Prostate gland (tissue), 2 donors: ENCODE measurements at regions not wholly inside any gene's neighbourhood (a gene's known extent, or its start where the extent isn't known, plus 50 kb on each side); places are given as distances from the start of the nearest gene placed in this dataset.

Experiments used
- DNase-seq: peaks from one replicate; pipeline ENCODE4 v3.0.0-alpha.2; 2019; ENCODE audit warnings: low spot score
- H3K27ac ChIP-seq, 2 donors: fragments of 200-600 bp; sonication (generic); 2 replicates each; pipeline ENCODE4 v1.5.1; 2017 to 2019
- H3K27me3 ChIP-seq: fragments of 200-600 bp; sonication (generic); replicated peaks from 2 replicates; pipeline ENCODE4 v1.5.1; 2019; ENCODE audit not compliant: insufficient read depth
- H3K36me3 ChIP-seq, 2 donors: fragments of 200-600 bp; sonication (generic); 1 replicate in 1 of 2; 2 replicates in 1 of 2; pipeline versions ENCODE4 v1.5.1 to v1.8.1; 2017 to 2019
- H3K4me1 ChIP-seq: fragments of 200-600 bp; sonication (generic); replicated peaks from 2 replicates; pipeline ENCODE4 v1.5.1; 2019
- H3K4me3 ChIP-seq, 2 donors: fragments of 200-600 bp; sonication (generic); 2 replicates each; pipeline ENCODE4 v1.5.1; 2017 to 2019
- H3K9me3 ChIP-seq: fragments of 200-600 bp; sonication (generic); 2 replicates; pipeline ENCODE4 v1.5.1; 2017
- CTCF ChIP-seq, 4 experiments: fragments of 200-600 bp in 2 of 4; fragments of 450-650 bp in 2 of 4; sonication (generic) in 2 of 4; IDR thresholded peaks; 1 replicate in 3 of 4; 2 replicates in 1 of 4; pipeline ENCODE4 v1.5.1; 2016 to 2019; ENCODE audit warnings: antibody characterized with exemption in 4 of 4, mild to moderate bottlenecking in 2 of 4, moderate library complexity in 2 of 4
- POLR2A ChIP-seq: fragments of 450-650 bp; IDR thresholded peaks from one replicate; pipeline ENCODE4 v1.6.1; 2016; ENCODE audit warnings: antibody characterized with exemption, mild to moderate bottlenecking
- POLR2AphosphoS5 ChIP-seq: sonication (generic); formaldehyde crosslinking; IDR thresholded peaks from one replicate; pipeline ENCODE4 v1.6.1; 2017; ENCODE audit warnings: antibody characterized with exemption
- WGBS: methylation state at CpG from one replicate; pipeline ENCODE4 v1.1.5; 2018; 5-methylcytosine and 5-hydroxymethylcytosine counted together
- intact Hi-C: fragments of 100-400 bp; cut with DNase I; formaldehyde crosslinking; loops from one replicate; pipeline ENCODE4 v1.14.2; 2022

GRCh38 chr3:18546632-18547031 lies 121.5 kb upstream of the SATB1 start:
- no peaks in the 10 kb centered on the region for H3K9me3 ChIP-seq
- H3K27me3 ChIP-seq: no peaks in the 10 kb centered on the region
- no peak for DNase-seq
- WGBS: 97% methylated on average over 2 of the region's 2 CpGs
- TF ChIP-seq POLR2A (no peak), POLR2AphosphoS5 (no peak), CTCF (IDR thresholded peaks at IDR 0.05) (no peak)
- H3K27ac ChIP-seq: no peak overlapping the region
- H3K4me1 ChIP-seq: no peaks in the 10 kb centered on the region
- no peak overlapping the region for H3K4me3 ChIP-seq
- H3K36me3 ChIP-seq: no peaks in the 10 kb centered on the region
- intact Hi-C loops: no loop called here

- no peak for TF ChIP-seq POLR2A
- no peak for TF ChIP-seq POLR2AphosphoS5
- TF ChIP-seq CTCF (IDR thresholded peaks at IDR 0.05): no peak
- DNase-seq: no peak
- Histone ChIP-seq H3K36me3 (no peaks in the 10 kb centered on the region), H3K4me1 (no peaks in the 10 kb centered on the region), H3K27ac (no peak overlapping the region), H3K9me3 (no peaks in the 10 kb centered on the region), H3K27me3 (no peaks in the 10 kb centered on the region), H3K4me3 (no peak overlapping the region)
- intact Hi-C loops: no loop called here
- 89% methylated on average over 4 of the region's 4 CpGs for WGBS
Measured at GRCh38 chr3:18544146-18544545, 119.0 kb upstream of the SATB1 start.

GRCh38 chr3:18538463-18539230 lies 113.5 kb upstream of the SATB1 start:
- no peaks in the 10 kb centered on the region for H3K36me3 ChIP-seq
- WGBS: 94% methylated on average over 7 of the region's 7 CpGs

GRCh38 chr3:18533039-18533438 lies 107.9 kb upstream of the SATB1 start:
- no peaks in the 10 kb centered on the region for H3K4me1 ChIP-seq
- H3K9me3 ChIP-seq: no peaks in the 10 kb centered on the region
- no peak overlapping the region for H3K4me3 ChIP-seq
- H3K27ac ChIP-seq: no peak overlapping the region
- DNase-seq: no peak
- WGBS: 93% methylated on average over 2 of the region's 2 CpGs
- intact Hi-C loops: no loop called here
- no peak for TF ChIP-seq CTCF (IDR thresholded peaks at IDR 0.05)
- TF ChIP-seq POLR2AphosphoS5: no peak
- no peak for TF ChIP-seq POLR2A
- no peaks in the 10 kb centered on the region for H3K36me3 ChIP-seq
- H3K27me3 ChIP-seq: no peaks in the 10 kb centered on the region

More at GRCh38 chr3:18538463-18539230, 113.5 kb upstream of the SATB1 start:
- no peak for DNase-seq
- TF ChIP-seq POLR2AphosphoS5 (no peak), POLR2A (no peak), CTCF (IDR thresholded peaks at IDR 0.05) (no peak)
- intact Hi-C loops: no loop called here
- Histone ChIP-seq H3K9me3 (no peaks in the 10 kb centered on the region), H3K27ac (no peak overlapping the region), H3K4me1 (no peaks in the 10 kb centered on the region), H3K4me3 (no peak overlapping the region), H3K27me3 (no peaks in the 10 kb centered on the region)

GRCh38 chr3:18531662-18532061 lies 106.5 kb upstream of the SATB1 start:
- no peak overlapping the region for H3K4me3 ChIP-seq
- H3K9me3 ChIP-seq: no peaks in the 10 kb centered on the region
- no peak for DNase-seq
- 97% methylated on average over 1 of the region's 1 CpG for WGBS
- intact Hi-C loops: no loop called here
- no peaks in the 10 kb centered on the region for H3K4me1 ChIP-seq
- no peak overlapping the region for H3K27ac ChIP-seq
- no peaks in the 10 kb centered on the region for H3K36me3 ChIP-seq
- no peaks in the 10 kb centered on the region for H3K27me3 ChIP-seq
- TF ChIP-seq POLR2AphosphoS5: no peak
- TF ChIP-seq POLR2A: no peak
- TF ChIP-seq CTCF (IDR thresholded peaks at IDR 0.05): no peak
